Jurkat, Clone E6-1 (cell line): ENCODE measurements at regions not wholly inside any gene's neighbourhood (a gene's known extent, or its start where the extent isn't known, plus 50 kb on each side); places are given as distances from the start of the nearest gene placed in this dataset.

ENCODE experiments used
- DNase-seq: peaks from one replicate; pipeline ENCODE4 v3.0.0-alpha.2; 2011; ENCODE audit warnings: low read depth, low spot score
- H3K4me3 ChIP-seq: 2 replicates; pipeline ENCODE4 v1.5.1; 2011; ENCODE audit warnings: mild to moderate bottlenecking, low read length, control low read depth, moderate library complexity

- DNase-seq = no peak
- no peak overlapping the region for H3K4me3 ChIP-seq
Observed at GRCh38 chr18:24914171-24914525, 437.8 kb downstream of the ZNF521 start.

GRCh38 chr18:24914685-24915084, 437.3 kb downstream of the ZNF521 start:
- H3K4me3 ChIP-seq = no peak overlapping the region
- DNase-seq = no peak

- H3K4me3 ChIP-seq = no peak overlapping the region
- no peak for DNase-seq
Observed at GRCh38 chr18:24915547-24915946, 436.4 kb downstream of the ZNF521 start.

- H3K4me3 ChIP-seq = no peak overlapping the region
- DNase-seq = no peak
Observed at GRCh38 chr18:24917767-24918166, 434.2 kb downstream of the ZNF521 start.

GRCh38 chr18:24918257-24918656, 433.7 kb downstream of the ZNF521 start:
- no peak overlapping the region for H3K4me3 ChIP-seq
- no peak for DNase-seq

- no peak for DNase-seq
- no peak overlapping the region for H3K4me3 ChIP-seq
Observed at GRCh38 chr18:24919181-24919797, 432.7 kb downstream of the ZNF521 start.

- no peak for DNase-seq
- no peak overlapping the region for H3K4me3 ChIP-seq
Observed at GRCh38 chr18:24922491-24922890, 429.5 kb downstream of the ZNF521 start.

- H3K4me3 ChIP-seq = no peak overlapping the region
- no peak for DNase-seq
Observed at GRCh38 chr18:24923138-24923537, 428.8 kb downstream of the ZNF521 start.

GRCh38 chr18:24924066-24924716, 427.8 kb downstream of the ZNF521 start:
- no peak overlapping the region for H3K4me3 ChIP-seq
- no peak for DNase-seq

- no peak overlapping the region for H3K4me3 ChIP-seq
- DNase-seq = no peak
Observed at GRCh38 chr18:24926649-24927048, 425.3 kb downstream of the ZNF521 start.

- DNase-seq = peak; percentile 11
- H3K4me3 ChIP-seq = no peak overlapping the region
Observed at GRCh38 chr18:24928301-24928878, 423.6 kb downstream of the ZNF521 start.

- H3K4me3 ChIP-seq = no peak overlapping the region
- DNase-seq = no peak
Observed at GRCh38 chr18:24930478-24930877, 421.5 kb downstream of the ZNF521 start.

- DNase-seq = no peak
Observed at GRCh38 chr18:24930971-24931370, 421.0 kb downstream of the ZNF521 start.

GRCh38 chr18:24933345-24933744, 418.6 kb downstream of the ZNF521 start:
- no peak for DNase-seq
- no peak overlapping the region for H3K4me3 ChIP-seq

More at GRCh38 chr18:24930971-24931370, 421.0 kb downstream of the ZNF521 start:
- no peak overlapping the region for H3K4me3 ChIP-seq

GRCh38 chr18:24934258-24934932, 417.6 kb downstream of the ZNF521 start:
- no peak overlapping the region for H3K4me3 ChIP-seq
- no peak for DNase-seq

- no peak overlapping the region for H3K4me3 ChIP-seq
- DNase-seq = no peak
Observed at GRCh38 chr18:24935008-24935407, 417.0 kb downstream of the ZNF521 start.

GRCh38 chr18:24935896-24936295, 416.1 kb downstream of the ZNF521 start:
- no peak for DNase-seq
- no peak overlapping the region for H3K4me3 ChIP-seq

GRCh38 chr18:24936691-24937090, 415.3 kb downstream of the ZNF521 start:
- DNase-seq = no peak
- no peak overlapping the region for H3K4me3 ChIP-seq

GRCh38 chr18:24937639-24938275, 414.2 kb downstream of the ZNF521 start:
- DNase-seq = no peak
- H3K4me3 ChIP-seq = no peak overlapping the region

GRCh38 chr18:24940416-24940815, 411.6 kb downstream of the ZNF521 start:
- H3K4me3 ChIP-seq = no peak overlapping the region
- no peak for DNase-seq
